GM10266 (cell line): ENCODE measurements at regions not wholly inside any gene's neighbourhood (a gene's known extent, or its start where the extent isn't known, plus 50 kb on each side); places are given as distances from the start of the nearest gene placed in this dataset.

ENCODE experiments used
- DNase-seq: peaks from one replicate; pipeline ENCODE4 v3.0.0; 2012; ENCODE audit errors: extremely low spot score
- TF ChIP-seq, protein P1 (sequence below): IDR thresholded peaks from 2 replicates; pipeline ENCODE4 v1.5.1; 2012; ENCODE audit warnings: mild to moderate bottlenecking, low read depth; ENCODE audit not compliant: control insufficient read depth, insufficient read depth; ENCODE audit errors: missing control alignments

- DNase-seq = no peak
- TF ChIP-seq, protein P1, sequence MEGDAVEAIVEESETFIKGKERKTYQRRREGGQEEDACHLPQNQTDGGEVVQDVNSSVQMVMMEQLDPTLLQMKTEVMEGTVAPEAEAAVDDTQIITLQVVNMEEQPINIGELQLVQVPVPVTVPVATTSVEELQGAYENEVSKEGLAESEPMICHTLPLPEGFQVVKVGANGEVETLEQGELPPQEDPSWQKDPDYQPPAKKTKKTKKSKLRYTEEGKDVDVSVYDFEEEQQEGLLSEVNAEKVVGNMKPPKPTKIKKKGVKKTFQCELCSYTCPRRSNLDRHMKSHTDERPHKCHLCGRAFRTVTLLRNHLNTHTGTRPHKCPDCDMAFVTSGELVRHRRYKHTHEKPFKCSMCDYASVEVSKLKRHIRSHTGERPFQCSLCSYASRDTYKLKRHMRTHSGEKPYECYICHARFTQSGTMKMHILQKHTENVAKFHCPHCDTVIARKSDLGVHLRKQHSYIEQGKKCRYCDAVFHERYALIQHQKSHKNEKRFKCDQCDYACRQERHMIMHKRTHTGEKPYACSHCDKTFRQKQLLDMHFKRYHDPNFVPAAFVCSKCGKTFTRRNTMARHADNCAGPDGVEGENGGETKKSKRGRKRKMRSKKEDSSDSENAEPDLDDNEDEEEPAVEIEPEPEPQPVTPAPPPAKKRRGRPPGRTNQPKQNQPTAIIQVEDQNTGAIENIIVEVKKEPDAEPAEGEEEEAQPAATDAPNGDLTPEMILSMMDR = no peak
These were observed 1421.5 kb upstream of the SPRY2 start for GRCh38 chr13:81762449-81762848.

DNA sequence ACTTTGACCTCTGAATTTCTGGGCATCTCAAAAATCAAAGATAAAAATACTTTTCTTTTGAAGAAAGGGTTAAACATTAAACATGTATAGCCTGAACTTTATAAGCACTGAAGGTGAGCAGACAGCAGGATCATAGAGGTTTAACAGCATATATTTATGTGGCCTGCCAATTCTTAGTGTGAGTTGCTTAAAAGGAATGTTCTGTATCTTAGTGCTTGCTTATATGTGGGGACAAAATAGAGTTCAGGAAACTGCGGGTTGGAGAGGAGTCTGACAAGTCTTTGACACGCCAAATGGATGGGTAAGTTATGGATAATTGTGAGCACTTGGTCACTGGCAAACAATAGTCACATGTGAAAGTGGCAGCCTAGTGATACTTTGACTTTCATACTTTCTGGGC is 1419.4 kb upstream of the SPRY2 start:
- TF ChIP-seq, protein P1 = no peak
- DNase-seq = no peak

DNA sequence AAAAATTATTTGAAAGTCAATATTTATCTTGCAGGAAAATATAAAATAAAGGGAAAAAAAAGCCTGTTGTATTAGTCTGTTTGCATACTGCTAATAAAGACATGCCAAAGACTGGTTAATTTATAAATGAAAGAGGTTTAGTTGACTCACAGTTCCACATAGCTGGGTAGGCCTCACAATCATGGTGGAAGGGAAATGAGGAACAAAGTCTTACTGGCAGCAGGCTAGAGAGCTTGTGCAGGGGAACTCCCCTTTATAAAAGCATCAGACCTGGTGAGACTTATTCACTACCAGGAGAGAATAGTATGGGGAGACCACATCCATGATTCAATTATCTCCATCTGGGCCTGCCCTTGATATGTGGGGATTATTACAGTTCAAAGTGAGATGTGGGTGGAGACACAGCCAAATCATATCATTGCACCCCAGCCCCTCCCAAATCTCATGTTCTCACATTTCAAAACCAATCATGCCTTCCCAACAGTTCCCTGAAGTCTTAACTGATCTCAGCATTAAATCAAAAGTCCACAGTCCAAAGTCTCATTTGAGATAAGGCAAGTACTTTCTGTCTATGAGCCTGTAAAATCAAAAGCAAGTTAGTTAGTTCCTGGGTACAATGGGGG is 1416.5 kb upstream of the SPRY2 start:
- TF ChIP-seq, protein P1 = no peak
- no peak for DNase-seq

DNA sequence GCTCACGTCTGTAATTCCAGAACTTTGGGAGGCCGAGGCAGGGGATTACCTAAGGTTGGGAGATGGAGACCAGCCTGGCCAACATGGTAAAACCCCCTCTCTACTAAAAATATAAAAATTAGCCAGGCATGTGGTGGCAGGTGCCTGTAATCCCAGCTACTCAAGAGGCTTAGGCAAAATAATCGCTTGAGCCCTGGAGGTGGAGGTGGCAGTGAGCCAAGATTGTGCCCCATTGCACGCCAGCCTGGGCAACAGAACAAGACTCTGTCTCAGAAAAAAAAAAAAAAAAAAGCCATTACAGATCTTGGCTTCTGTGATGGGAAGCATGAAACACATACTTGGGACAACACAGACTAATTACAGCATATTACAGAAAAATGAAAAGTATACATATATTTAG is 1404.5 kb upstream of the SPRY2 start:
- DNase-seq = no peak
- TF ChIP-seq, protein P1 = no peak

DNA sequence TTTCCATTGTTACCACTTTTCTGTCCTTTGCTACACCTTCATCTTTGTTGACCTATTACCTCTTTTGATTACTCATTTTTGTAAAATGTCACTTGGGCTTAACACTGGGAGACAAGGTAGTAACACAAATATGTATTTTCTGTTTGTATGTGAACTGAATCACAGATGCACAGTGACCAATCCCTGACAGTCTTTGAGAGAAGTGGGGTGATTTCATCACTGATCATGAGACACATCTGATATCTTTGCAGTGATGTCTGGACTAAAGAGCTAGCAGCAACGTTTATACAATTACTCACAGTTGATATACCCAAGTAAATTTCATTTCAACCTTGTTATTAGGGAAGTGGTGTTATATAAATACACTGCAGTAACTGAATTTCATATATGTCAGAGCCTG is 1397.4 kb upstream of the SPRY2 start:
- no peak for DNase-seq

GRCh38 chr13:81726037-81726726 is 1385.3 kb upstream of the SPRY2 start:
- DNase-seq = no peak
- TF ChIP-seq, protein P1 = no peak

More for the DNA sequence above, 1397.4 kb upstream of the SPRY2 start:
- TF ChIP-seq, protein P1 = no peak

DNA sequence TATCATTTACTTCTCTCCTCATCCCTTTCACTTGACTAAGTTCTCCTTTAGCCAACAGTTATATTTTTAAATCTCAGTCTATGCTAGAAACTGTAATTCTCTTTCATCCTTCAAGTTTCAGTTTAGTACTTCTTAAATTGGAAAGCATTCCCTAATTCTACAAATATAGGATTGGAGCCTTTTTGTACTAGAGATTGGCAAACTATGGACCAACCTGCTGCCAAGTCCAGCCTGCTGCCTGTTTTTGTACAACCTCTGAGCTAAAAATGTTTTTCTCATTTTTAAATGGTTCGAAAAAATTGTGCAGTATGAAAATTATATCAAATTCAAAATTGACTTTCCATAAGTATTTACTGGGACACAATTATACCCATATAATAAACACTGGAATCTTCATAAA is 1381.5 kb upstream of the SPRY2 start:
- TF ChIP-seq, protein P1 = no peak
- no peak for DNase-seq
